HepG2 (cell line): ENCODE measurements at regions not wholly inside any gene's neighbourhood (a gene's known extent, or its start where the extent isn't known, plus 50 kb on each side); places are given as distances from the start of the nearest gene placed in this dataset.

Experiments used
- ELF4 ChIP-seq: sonication (generic); formaldehyde crosslinking; IDR thresholded peaks from 2 replicates; pipeline ENCODE4 v1.5.0; 2020; ENCODE audit warnings: missing genetic modification reagents, mild to moderate bottlenecking, moderate library complexity, borderline replicate concordance
- JUNB ChIP-seq: sonication (generic); formaldehyde crosslinking; IDR thresholded peaks from 2 replicates; pipeline ENCODE4 v1.8.0; 2022; ENCODE audit warnings: missing genetic modification reagents, mild to moderate bottlenecking, borderline replicate concordance
- KDM1A ChIP-seq: IDR thresholded peaks from 2 replicates; pipeline ENCODE4 v1.6.1; 2016; ENCODE audit warnings: missing compliant biosample characterization
- KDM4B ChIP-seq: sonication (generic); formaldehyde crosslinking; IDR thresholded peaks from 2 replicates; pipeline ENCODE4 v1.4.0; 2020; ENCODE audit warnings: missing genetic modification reagents
- MAFK ChIP-seq, 2 experiments: IDR thresholded peaks in 1 of 2; conservative IDR thresholded peaks in 1 of 2; 2 replicates each; pipeline ENCODE4 v1.6.1; 2011; ENCODE audit warnings: improper control_type of control experiment in 2 of 2, low read length in 2 of 2
- POLR2AphosphoS5 ChIP-seq: IDR thresholded peaks from 2 replicates; pipeline ENCODE4 v1.6.1; 2012; ENCODE audit warnings: low read depth, low read length
- ZFX ChIP-seq: sonication (generic); formaldehyde crosslinking; IDR thresholded peaks from 2 replicates; pipeline ENCODE4 v1.4.0; 2020; ENCODE audit warnings: mild to moderate bottlenecking, low read depth, missing genetic modification reagents, moderate library complexity
- ZNF44 ChIP-seq: sonication (generic); formaldehyde crosslinking; IDR thresholded peaks from 2 replicates; pipeline ENCODE4 v1.5.1; 2020; ENCODE audit warnings: mild to moderate bottlenecking, missing genetic modification reagents
- TF ChIP-seq, protein P1 (sequence below): sonication (generic); formaldehyde crosslinking; conservative IDR thresholded peaks from 2 replicates; pipeline ENCODE4 v1.4.0; 2020; ENCODE audit warnings: missing genetic modification reagents

DNA sequence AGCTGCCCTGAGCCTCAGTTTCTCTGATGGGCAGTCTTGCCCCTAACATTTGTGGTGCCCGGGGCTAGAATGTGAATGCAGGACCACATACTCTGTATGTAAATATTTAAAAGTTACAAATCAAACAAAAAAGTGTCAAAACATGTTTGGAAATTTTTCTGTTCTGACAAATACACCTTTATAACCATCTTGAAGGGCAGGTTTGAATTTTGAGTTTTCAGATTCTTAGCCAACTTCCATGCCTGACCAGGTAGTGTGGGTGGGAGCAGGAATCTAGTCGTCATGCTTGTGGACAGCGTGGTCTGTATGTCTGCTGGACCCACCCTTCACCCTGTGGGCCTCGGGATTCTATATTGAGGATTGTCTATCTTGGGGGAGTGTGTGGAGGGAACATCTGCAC is 325.1 kb downstream of the SOX4 start:
- TF ChIP-seq KDM1A (CRISPR knock-in tag), result no peak
- no peak for TF ChIP-seq ELF4 (CRISPR knock-in tag)
- TF ChIP-seq, protein P1, sequence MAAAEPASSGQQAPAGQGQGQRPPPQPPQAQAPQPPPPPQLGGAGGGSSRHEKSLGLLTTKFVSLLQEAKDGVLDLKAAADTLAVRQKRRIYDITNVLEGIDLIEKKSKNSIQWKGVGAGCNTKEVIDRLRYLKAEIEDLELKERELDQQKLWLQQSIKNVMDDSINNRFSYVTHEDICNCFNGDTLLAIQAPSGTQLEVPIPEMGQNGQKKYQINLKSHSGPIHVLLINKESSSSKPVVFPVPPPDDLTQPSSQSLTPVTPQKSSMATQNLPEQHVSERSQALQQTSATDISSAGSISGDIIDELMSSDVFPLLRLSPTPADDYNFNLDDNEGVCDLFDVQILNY (CRISPR knock-in tag), result no peak
- no peak for TF ChIP-seq KDM4B (CRISPR knock-in tag)
- TF ChIP-seq MAFK (conservative IDR thresholded peaks at IDR 0.05 in 1 of 2, IDR thresholded peaks at IDR 0.05 in 1 of 2; ENCODE audit: low read length in 2 of 2), result no peak
- TF ChIP-seq ZFX (CRISPR knock-in tag), result no peak
- TF ChIP-seq POLR2AphosphoS5, result no peak
- TF ChIP-seq JUNB (CRISPR knock-in tag), result no peak
- no peak for TF ChIP-seq ZNF44
